Panc1 (cell line): ENCODE measurements at regions not wholly inside any gene's neighbourhood (a gene's known extent, or its start where the extent isn't known, plus 50 kb on each side); places are given as distances from the start of the nearest gene placed in this dataset.

Source experiments
- CTCF ChIP-seq: fragments of 450-650 bp; IDR thresholded peaks from 2 replicates; pipeline ENCODE4 v1.5.1; 2017; ENCODE audit warnings: mild to moderate bottlenecking
- TCF7L2 ChIP-seq: IDR thresholded peaks from 2 replicates; pipeline ENCODE4 v1.6.1; 2011; ENCODE audit warnings: mild to moderate bottlenecking, low read depth, low read length, inconsistent platforms

- TF ChIP-seq CTCF, result no peak
- no peak for TF ChIP-seq TCF7L2
These were observed 53.7 kb upstream of the DHX40 start for GRCh38 chr17:59511726-59512125.
